ENCODE measurements at regions not wholly inside any gene's neighbourhood (a gene's known extent, or its start where the extent isn't known, plus 50 kb on each side); places are given as distances from the start of the nearest gene placed in this dataset.

- no peak overlapping the region for H3K4me2 ChIP-seq (ENCODE audit: low read length)
- H3K79me2 ChIP-seq (replicated peaks; ENCODE audit: insufficient read depth, low read length), result no peaks in the 10 kb centered on the region
- H3K27me3 ChIP-seq (ENCODE audit: insufficient read depth, low read depth, low read length), result no peaks in the 10 kb centered on the region
- no peak overlapping the region for H3K4me3 ChIP-seq (ENCODE audit: low read length)
- no peak for TF ChIP-seq EP300 (conservative IDR thresholded peaks at IDR 0.05; ENCODE audit: poor library complexity, severe bottlenecking)
- no peak for TF ChIP-seq RAD21 (conservative IDR thresholded peaks at IDR 0.05)
- TF ChIP-seq EZH2 (IDR thresholded peaks at IDR 0.05; ENCODE audit: borderline replicate concordance, insufficient read depth, low read length, poor library complexity, severe bottlenecking), result no peak
- TF ChIP-seq CTCF (IDR thresholded peaks at IDR 0.05; ENCODE audit: poor library complexity, severe bottlenecking), result no peak
- TF ChIP-seq REST (IDR thresholded peaks at IDR 0.05; ENCODE audit: borderline replicate concordance), result no peak
- no peaks in the 10 kb centered on the region for H3F3A ChIP-seq (ENCODE audit: insufficient read depth, low read length, poor library complexity, severe bottlenecking)
- no peak overlapping the region for H2AFZ ChIP-seq (ENCODE audit: low read depth, low read length)
- H3K9me3 ChIP-seq (ENCODE audit: low read length), result no peaks in the 10 kb centered on the region
- H3K27ac ChIP-seq (ENCODE audit: low read length), result no peak overlapping the region
- H3K9ac ChIP-seq (ENCODE audit: low read length), result no peak overlapping the region
- H3K36me3 ChIP-seq (ENCODE audit: insufficient read depth, low read length), result no peaks in the 10 kb centered on the region
- H3K9me2 ChIP-seq (ENCODE audit: insufficient read depth, low read length), result no peaks in the 10 kb centered on the region
- no peaks in the 10 kb centered on the region for H4K20me1 ChIP-seq (ENCODE audit: insufficient read depth)
Observed at GRCh38 chr15:61480863-61481262, 251.8 kb upstream of the RORA start.

- H3K79me2 ChIP-seq (replicated peaks; ENCODE audit: insufficient read depth, low read length), result no peaks in the 10 kb centered on the region
- no peaks in the 10 kb centered on the region for H3K9me3 ChIP-seq (ENCODE audit: low read length)
- no peaks in the 10 kb centered on the region for H3K9me2 ChIP-seq (ENCODE audit: insufficient read depth, low read length)
- no peaks in the 10 kb centered on the region for H3K36me3 ChIP-seq (ENCODE audit: insufficient read depth, low read length)
- no peak overlapping the region for H3K4me3 ChIP-seq (ENCODE audit: low read length)
- no peak overlapping the region for H3K9ac ChIP-seq (ENCODE audit: low read length)
- H3K4me2 ChIP-seq (ENCODE audit: low read length), result no peak overlapping the region
- H3F3A ChIP-seq (ENCODE audit: insufficient read depth, low read length, poor library complexity, severe bottlenecking), result no peaks in the 10 kb centered on the region
- no peak overlapping the region for H2AFZ ChIP-seq (ENCODE audit: low read depth, low read length)
- H3K27ac ChIP-seq (ENCODE audit: low read length), result no peak overlapping the region
- H3K27me3 ChIP-seq (ENCODE audit: insufficient read depth, low read depth, low read length), result no peaks in the 10 kb centered on the region
- no peaks in the 10 kb centered on the region for H4K20me1 ChIP-seq (ENCODE audit: insufficient read depth)
- TF ChIP-seq CTCF (IDR thresholded peaks at IDR 0.05; ENCODE audit: poor library complexity, severe bottlenecking) (no peak), EZH2 (IDR thresholded peaks at IDR 0.05; ENCODE audit: borderline replicate concordance, insufficient read depth, low read length, poor library complexity, severe bottlenecking) (no peak), RAD21 (conservative IDR thresholded peaks at IDR 0.05) (no peak), TAF1 (IDR thresholded peaks at IDR 0.05; ENCODE audit: low read depth) (no peak), REST (IDR thresholded peaks at IDR 0.05; ENCODE audit: borderline replicate concordance) (no peak), SMC3 (conservative IDR thresholded peaks at IDR 0.05; ENCODE audit: poor library complexity) (no peak)
Observed at GRCh38 chr15:61480295-61480694, 251.2 kb upstream of the RORA start.

All from neural cell (in vitro differentiated cells).